ENCODE measurements at regions not wholly inside any gene's neighbourhood (a gene's known extent, or its start where the extent isn't known, plus 50 kb on each side); places are given as distances from the start of the nearest gene placed in this dataset.

- H3K27ac ChIP-seq (ENCODE audit: low read depth, low read length, poor library complexity, severe bottlenecking) = no peak overlapping the region
- no peaks in the 10 kb centered on the region for H4K20me1 ChIP-seq (ENCODE audit: insufficient read depth, low read length)
- H3K9me3 ChIP-seq (ENCODE audit: low read length) = no peaks in the 10 kb centered on the region
- no peaks in the 10 kb centered on the region for H3F3A ChIP-seq (ENCODE audit: insufficient read depth, low read length)
- no peaks in the 10 kb centered on the region for H3K4me1 ChIP-seq (ENCODE audit: insufficient read depth, low read length, severe bottlenecking)
- no peak overlapping the region for H2AFZ ChIP-seq (ENCODE audit: low read length)
- no peak overlapping the region for H3K4me3 ChIP-seq (ENCODE audit: low read depth, low read length, poor library complexity, severe bottlenecking)
- TF ChIP-seq CTCF (IDR thresholded peaks at IDR 0.05; ENCODE audit: low read length) (no peak), EZH2 (IDR thresholded peaks at IDR 0.05; ENCODE audit: borderline replicate concordance, low read length) (no peak)
- H3K9me2 ChIP-seq (ENCODE audit: low read depth, low read length) = no peaks in the 10 kb centered on the region
- no peaks in the 10 kb centered on the region for H3K79me2 ChIP-seq (ENCODE audit: insufficient read depth, low read length)
- no peak overlapping the region for H3K9ac ChIP-seq (ENCODE audit: low read length)
- H3K27me3 ChIP-seq (ENCODE audit: insufficient read depth, low read length) = no peaks in the 10 kb centered on the region
- H3K36me3 ChIP-seq (ENCODE audit: insufficient read depth, low read length) = no peaks in the 10 kb centered on the region
- no peak overlapping the region for H3K4me2 ChIP-seq (ENCODE audit: low read length)
These were observed 234.7 kb upstream of the FKBP1C start for GRCh38 chr6:62976566-62976965.

- H3K4me1 ChIP-seq (ENCODE audit: insufficient read depth, low read length, severe bottlenecking) = no peaks in the 10 kb centered on the region
- H3F3A ChIP-seq (ENCODE audit: insufficient read depth, low read length) = no peaks in the 10 kb centered on the region
- no peak overlapping the region for H3K4me3 ChIP-seq (ENCODE audit: low read depth, low read length, poor library complexity, severe bottlenecking)
- H3K9me3 ChIP-seq (ENCODE audit: low read length) = no peaks in the 10 kb centered on the region
- no peaks in the 10 kb centered on the region for H3K9me2 ChIP-seq (ENCODE audit: low read depth, low read length)
- H3K27me3 ChIP-seq (ENCODE audit: insufficient read depth, low read length) = no peaks in the 10 kb centered on the region
- no peaks in the 10 kb centered on the region for H3K79me2 ChIP-seq (ENCODE audit: insufficient read depth, low read length)
- H4K20me1 ChIP-seq (ENCODE audit: insufficient read depth, low read length) = no peaks in the 10 kb centered on the region
- H3K27ac ChIP-seq (ENCODE audit: low read depth, low read length, poor library complexity, severe bottlenecking) = no peak overlapping the region
- H3K4me2 ChIP-seq (ENCODE audit: low read length) = no peak overlapping the region
- no peak overlapping the region for H3K9ac ChIP-seq (ENCODE audit: low read length)
- TF ChIP-seq EZH2 (IDR thresholded peaks at IDR 0.05; ENCODE audit: borderline replicate concordance, low read length) = no peak
- no peak for TF ChIP-seq CTCF (IDR thresholded peaks at IDR 0.05; ENCODE audit: low read length)
- no peak overlapping the region for H2AFZ ChIP-seq (ENCODE audit: low read length)
- H3K36me3 ChIP-seq (ENCODE audit: insufficient read depth, low read length) = no peaks in the 10 kb centered on the region
These were observed 232.3 kb upstream of the FKBP1C start for GRCh38 chr6:62978920-62979319.

GRCh38 chr6:62980093-62980492, 231.2 kb upstream of the FKBP1C start:
- Histone ChIP-seq H3K4me3 (ENCODE audit: low read depth, low read length, poor library complexity, severe bottlenecking) (no peak overlapping the region), H3F3A (ENCODE audit: insufficient read depth, low read length) (no peaks in the 10 kb centered on the region), H3K27me3 (ENCODE audit: insufficient read depth, low read length) (no peaks in the 10 kb centered on the region), H3K9me2 (ENCODE audit: low read depth, low read length) (no peaks in the 10 kb centered on the region), H3K9ac (ENCODE audit: low read length) (no peak overlapping the region), H3K79me2 (ENCODE audit: insufficient read depth, low read length) (no peaks in the 10 kb centered on the region), H3K36me3 (ENCODE audit: insufficient read depth, low read length) (no peaks in the 10 kb centered on the region), H3K4me1 (ENCODE audit: insufficient read depth, low read length, severe bottlenecking) (no peaks in the 10 kb centered on the region), H3K27ac (ENCODE audit: low read depth, low read length, poor library complexity, severe bottlenecking) (no peak overlapping the region), H4K20me1 (ENCODE audit: insufficient read depth, low read length) (no peaks in the 10 kb centered on the region), H2AFZ (ENCODE audit: low read length) (no peak overlapping the region), H3K9me3 (ENCODE audit: low read length) (no peaks in the 10 kb centered on the region), H3K4me2 (ENCODE audit: low read length) (no peak overlapping the region)
- no peak for TF ChIP-seq CTCF (IDR thresholded peaks at IDR 0.05; ENCODE audit: low read length)
- TF ChIP-seq EZH2 (IDR thresholded peaks at IDR 0.05; ENCODE audit: borderline replicate concordance, low read length) = no peak
